HEK293 (cell line): ENCODE measurements at regions not wholly inside any gene's neighbourhood (a gene's known extent, or its start where the extent isn't known, plus 50 kb on each side); places are given as distances from the start of the nearest gene placed in this dataset.

Experiments
- CTCF ChIA-PET: fragments of 350-600 bp; formaldehyde crosslinking; extraction: SDS; loops from one replicate; lab custom pipeline; 2021; ENCODE audit warnings: antibody characterized with exemption; lab: Yijun Ruan, JAX
- POLR2A ChIA-PET: fragments of 300-600 bp; formaldehyde crosslinking; extraction: SDS; loops from one replicate; lab custom pipeline; 2020; ENCODE audit warnings: antibody characterized with exemption, inconsistent platforms; lab: Yijun Ruan, JAX
- H3K27ac ChIP-seq: fragments of 200-500 bp; sonication (Bioruptor generic); 2 replicates; pipeline ENCODE4 v1.5.1; 2014; ENCODE audit warnings: low read depth, low read length, control low read depth, inconsistent platforms; ENCODE audit errors: extremely low read depth
- H3K36me3 ChIP-seq, 2 experiments: fragments of 200-500 bp in 1 of 2; sonication (Bioruptor generic) in 1 of 2; 1 replicate in 1 of 2; 2 replicates in 1 of 2; pipeline ENCODE4 v1.5.1; 2014 to 2017; ENCODE audit warnings: inconsistent platforms in 2 of 2, low read length in 2 of 2; ENCODE audit not compliant: control insufficient read depth in 2 of 2, insufficient read depth in 1 of 2
- H3K4me1 ChIP-seq: fragments of 200-500 bp; sonication (Bioruptor generic); 2 replicates; pipeline ENCODE4 v1.5.1; 2014; ENCODE audit warnings: mild to moderate bottlenecking, low read length, inconsistent platforms; ENCODE audit not compliant: control insufficient read depth, insufficient read depth
- H3K4me3 ChIP-seq: 2 replicates; pipeline ENCODE4 v1.5.1; 2011; ENCODE audit warnings: low read depth, mild to moderate bottlenecking, control low read depth, low read length, moderate library complexity
- H3K9me3 ChIP-seq: fragments of 200-500 bp; sonication (Bioruptor generic); 2 replicates; pipeline ENCODE4 v1.5.1; 2014; ENCODE audit warnings: low read depth, low read length, inconsistent platforms; ENCODE audit not compliant: control insufficient read depth, insufficient read depth
- KLF17 ChIP-seq: fragments of 450-650 bp; formaldehyde crosslinking; IDR thresholded peaks from 2 replicates; pipeline ENCODE4 v1.5.1; 2016; ENCODE audit warnings: missing biosample characterization, missing genetic modification characterization
- PATZ1 ChIP-seq: fragments of 450-650 bp; formaldehyde crosslinking; IDR thresholded peaks from 2 replicates; pipeline ENCODE4 v1.5.1; 2016; ENCODE audit warnings: missing biosample characterization, missing genetic modification characterization
- PRDM1 ChIP-seq: fragments of 450-650 bp; formaldehyde crosslinking; IDR thresholded peaks from 2 replicates; pipeline ENCODE4; 2016; ENCODE audit warnings: missing biosample characterization, missing genetic modification characterization
- PRDM2 ChIP-seq: fragments of 450-650 bp; formaldehyde crosslinking; IDR thresholded peaks from 2 replicates; pipeline ENCODE4 v1.5.1; 2016; ENCODE audit warnings: missing biosample characterization, missing genetic modification characterization, borderline replicate concordance
- YY1 ChIP-seq: fragments of 450-650 bp; formaldehyde crosslinking; IDR thresholded peaks from 2 replicates; pipeline ENCODE4 v1.5.1; 2018; ENCODE audit warnings: missing biosample characterization, missing genetic modification characterization
- ZBTB1 ChIP-seq: fragments of 450-650 bp; formaldehyde crosslinking; IDR thresholded peaks from 2 replicates; pipeline ENCODE4 v1.5.1; 2016; ENCODE audit warnings: missing biosample characterization, missing genetic modification characterization
- ZBTB11 ChIP-seq: fragments of 450-650 bp; formaldehyde crosslinking; conservative IDR thresholded peaks from 2 replicates; pipeline ENCODE4 v1.5.1; 2016; ENCODE audit warnings: low read depth, missing biosample characterization, missing genetic modification characterization
- ZBTB6 ChIP-seq: fragments of 450-650 bp; formaldehyde crosslinking; IDR thresholded peaks from 2 replicates; pipeline ENCODE4 v1.5.1; 2017; ENCODE audit warnings: missing biosample characterization, missing genetic modification characterization
- ZNF114 ChIP-seq: fragments of 450-650 bp; formaldehyde crosslinking; IDR thresholded peaks from 2 replicates; pipeline ENCODE4 v1.5.0; 2017; ENCODE audit warnings: missing biosample characterization, missing genetic modification characterization
- ZNF18 ChIP-seq: fragments of 450-650 bp; formaldehyde crosslinking; IDR thresholded peaks from 2 replicates; pipeline ENCODE4 v1.5.1; 2016; ENCODE audit warnings: missing biosample characterization, missing genetic modification characterization
- ZNF19 ChIP-seq: fragments of 450-650 bp; formaldehyde crosslinking; IDR thresholded peaks from 2 replicates; pipeline ENCODE4; 2016; ENCODE audit warnings: missing biosample characterization, missing genetic modification characterization, low read depth
- ZNF24 ChIP-seq: fragments of 450-650 bp; formaldehyde crosslinking; IDR thresholded peaks from 2 replicates; pipeline ENCODE4 v1.5.1; 2016; ENCODE audit warnings: missing biosample characterization, missing genetic modification characterization
- ZNF350 ChIP-seq: fragments of 450-650 bp; formaldehyde crosslinking; IDR thresholded peaks from 2 replicates; pipeline ENCODE4 v1.5.0; 2017; ENCODE audit warnings: missing biosample characterization, mild to moderate bottlenecking, missing genetic modification characterization
- ZNF366 ChIP-seq: fragments of 450-650 bp; formaldehyde crosslinking; conservative IDR thresholded peaks from 2 replicates; pipeline ENCODE4 v1.5.1; 2016; ENCODE audit warnings: missing biosample characterization, missing genetic modification characterization
- ZNF391 ChIP-seq: fragments of 450-650 bp; formaldehyde crosslinking; IDR thresholded peaks from 2 replicates; pipeline ENCODE4 v1.5.1; 2016; ENCODE audit warnings: low read depth, missing biosample characterization, missing genetic modification characterization, borderline replicate concordance
- ZNF501 ChIP-seq: fragments of 450-650 bp; formaldehyde crosslinking; IDR thresholded peaks from 2 replicates; pipeline ENCODE4 v1.5.1; 2016; ENCODE audit warnings: missing biosample characterization, missing genetic modification characterization
- ZNF555 ChIP-seq: fragments of 450-650 bp; formaldehyde crosslinking; conservative IDR thresholded peaks from 2 replicates; pipeline ENCODE4 v1.5.1; 2017; ENCODE audit warnings: missing biosample characterization, mild to moderate bottlenecking, missing genetic modification characterization, inconsistent platforms
- ZNF610 ChIP-seq: fragments of 450-650 bp; formaldehyde crosslinking; IDR thresholded peaks from 2 replicates; pipeline ENCODE4 v1.5.1; 2016; ENCODE audit warnings: missing biosample characterization, missing genetic modification characterization, borderline replicate concordance
- ZNF677 ChIP-seq: fragments of 450-650 bp; IDR thresholded peaks from 2 replicates; pipeline ENCODE4 v1.5.0; 2018; ENCODE audit warnings: missing biosample characterization, mild to moderate bottlenecking, missing genetic modification characterization, moderate library complexity
- ZSCAN23 ChIP-seq: fragments of 450-650 bp; formaldehyde crosslinking; IDR thresholded peaks from 2 replicates; pipeline ENCODE4 v1.5.1; 2016; ENCODE audit warnings: missing biosample characterization, missing genetic modification characterization

GRCh38 chr6:168822376-168822775 lies 381.4 kb downstream of the SMOC2 start:
- ChIA-PET CTCF (interaction anchor here (0.7 kb wide), 1 partner anchor 453 kb away, joined by 3 read pairs; no protein-coding TSS in a partner anchor), POLR2A (no interaction called here)
- Histone ChIP-seq H3K4me1 (no peaks in the 10 kb centered on the region), H3K27ac (no peak overlapping the region), H3K4me3 (no peak overlapping the region), H3K9me3 (no peaks in the 10 kb centered on the region), H3K36me3 (no peaks in the 10 kb centered on the region)
- TF ChIP-seq ZNF610 (tag by site-specific recombination) (no peak), ZNF366 (tag by site-specific recombination) (no peak), ZBTB1 (tag by site-specific recombination) (no peak), PATZ1 (tag by site-specific recombination) (no peak), PRDM1 (tag by site-specific recombination) (no peak), KLF17 (tag by site-specific recombination) (no peak), ZBTB11 (tag by site-specific recombination) (no peak), ZNF18 (tag by site-specific recombination) (no peak), ZNF555 (tag by site-specific recombination) (no peak), YY1 (no peak), ZNF677 (no peak), ZBTB6 (tag by site-specific recombination) (no peak), ZNF19 (tag by site-specific recombination) (no peak), ZNF114 (no peak), PRDM2 (tag by site-specific recombination) (no peak), ZNF501 (tag by site-specific recombination) (no peak), ZNF391 (no peak), ZSCAN23 (tag by site-specific recombination) (no peak), ZNF24 (tag by site-specific recombination) (no peak), ZNF350 (tag by site-specific recombination) (no peak)
